Middle frontal gyrus (tissue), 1 donor: ENCODE measurements at regions not wholly inside any gene's neighbourhood (a gene's known extent, or its start where the extent isn't known, plus 50 kb on each side); places are given as distances from the start of the nearest gene placed in this dataset.

Experiments
- DNase-seq: peaks from one replicate; pipeline ENCODE4 v3.0.0-alpha.2; 2015; ENCODE audit warnings: low spot score; ENCODE audit errors: extremely low spot score

- DNase-seq = no peak
These were observed 60.0 kb downstream of the ING1 start for GRCh38 chr13:110773480-110773879.

GRCh38 chr13:110774051-110774450 lies 60.6 kb downstream of the ING1 start:
- DNase-seq = no peak

GRCh38 chr13:110774490-110774889 lies 61.0 kb downstream of the ING1 start:
- no peak for DNase-seq

DNA sequence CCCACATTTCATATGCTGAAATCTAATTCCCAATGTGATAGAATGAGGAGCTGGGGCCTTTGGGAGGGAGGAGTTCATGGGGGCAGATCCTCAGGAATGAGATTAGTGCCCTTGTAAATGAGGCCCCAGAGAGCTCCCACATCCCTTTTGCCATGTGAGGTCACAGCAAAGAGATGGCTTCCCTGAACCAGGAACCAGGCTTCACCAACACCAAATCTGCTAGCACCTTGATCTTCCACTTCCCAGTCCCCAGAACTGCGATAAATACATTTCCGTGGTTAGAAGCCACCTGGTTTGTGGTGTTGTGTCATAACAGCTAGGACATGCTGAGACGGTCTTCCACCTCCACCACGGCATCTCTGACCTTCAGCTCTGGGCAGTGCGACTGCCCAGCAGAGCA lies 62.1 kb downstream of the ING1 start:
- no peak for DNase-seq

GRCh38 chr13:110777251-110777820 lies 63.8 kb downstream of the ING1 start:
- DNase-seq = no peak

DNA sequence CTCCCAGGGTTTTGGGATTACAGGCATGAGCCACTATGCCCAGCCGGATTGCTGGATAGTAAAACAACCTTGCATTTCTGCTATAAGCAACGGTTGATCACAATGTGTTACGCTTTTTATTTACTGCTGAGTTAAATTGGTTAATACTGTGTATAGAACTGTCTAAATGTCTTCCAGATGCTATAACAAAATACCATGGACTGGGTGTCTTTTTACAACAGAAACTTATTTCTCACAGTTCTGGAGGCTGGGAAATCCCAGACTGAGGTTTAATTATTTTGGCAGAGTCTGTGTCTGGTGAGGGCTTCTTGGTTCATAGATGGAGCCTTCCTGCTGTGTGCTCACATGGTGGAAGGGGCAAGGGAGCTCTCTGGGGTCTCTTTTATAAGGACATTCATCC lies 65.5 kb downstream of the ING1 start:
- no peak for DNase-seq

DNA sequence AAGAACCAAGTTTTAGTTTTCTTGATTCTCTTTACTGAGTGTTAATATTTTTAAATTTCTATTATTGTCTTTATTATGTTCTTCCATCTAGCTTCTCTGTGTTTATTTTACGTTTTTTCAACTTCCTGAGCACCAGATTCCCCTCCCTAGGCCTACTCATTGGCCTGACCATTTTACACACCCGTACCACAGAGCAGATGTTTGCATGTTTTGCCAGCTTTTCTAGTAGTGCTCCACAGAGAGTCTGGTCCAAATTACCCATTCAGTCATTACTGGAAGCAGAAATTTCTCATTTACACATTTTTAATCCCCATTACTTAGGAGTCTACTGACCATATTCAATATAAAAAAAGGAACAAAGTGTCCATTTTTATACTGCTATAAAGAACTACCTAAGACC lies 66.9 kb downstream of the ING1 start:
- no peak for DNase-seq

DNA sequence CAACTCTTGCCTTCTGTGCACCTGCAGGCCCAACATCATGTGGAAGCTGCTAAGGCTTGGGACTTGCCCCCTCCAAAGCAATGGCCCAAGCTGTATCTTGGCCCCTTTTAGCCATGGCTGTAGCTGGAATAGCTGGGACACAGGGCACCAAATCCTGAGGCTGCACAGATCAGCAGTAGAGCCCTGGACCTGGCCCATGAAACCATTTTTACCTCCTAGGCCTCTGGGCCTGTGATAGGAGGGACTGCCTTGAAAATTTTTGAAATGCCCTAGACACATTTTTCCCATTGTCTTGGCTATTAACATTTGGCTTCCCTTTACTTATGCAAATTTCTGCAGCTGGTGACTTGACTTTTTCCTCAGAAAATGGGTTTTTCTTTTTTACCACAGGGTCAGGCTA lies 68.7 kb downstream of the ING1 start:
- no peak for DNase-seq

DNA sequence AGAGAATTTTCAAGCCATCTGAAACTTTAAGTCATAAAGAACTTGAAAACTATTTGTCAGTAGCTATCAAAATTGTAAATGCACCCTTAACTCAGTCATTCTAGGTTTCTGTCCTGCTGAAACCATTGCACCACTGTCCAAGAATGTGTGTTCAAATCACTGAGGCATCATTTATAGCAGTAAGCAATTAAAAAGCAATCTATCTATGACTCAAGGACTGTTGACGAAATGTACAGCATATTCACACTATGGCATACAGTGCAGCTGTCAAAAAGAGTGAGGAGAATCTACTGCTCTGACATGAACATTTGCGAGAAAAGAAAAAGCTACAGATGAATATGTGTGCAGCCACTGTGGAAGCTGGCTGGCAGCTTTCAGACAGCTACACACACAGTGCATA lies 71.2 kb downstream of the ING1 start:
- no peak for DNase-seq

DNA sequence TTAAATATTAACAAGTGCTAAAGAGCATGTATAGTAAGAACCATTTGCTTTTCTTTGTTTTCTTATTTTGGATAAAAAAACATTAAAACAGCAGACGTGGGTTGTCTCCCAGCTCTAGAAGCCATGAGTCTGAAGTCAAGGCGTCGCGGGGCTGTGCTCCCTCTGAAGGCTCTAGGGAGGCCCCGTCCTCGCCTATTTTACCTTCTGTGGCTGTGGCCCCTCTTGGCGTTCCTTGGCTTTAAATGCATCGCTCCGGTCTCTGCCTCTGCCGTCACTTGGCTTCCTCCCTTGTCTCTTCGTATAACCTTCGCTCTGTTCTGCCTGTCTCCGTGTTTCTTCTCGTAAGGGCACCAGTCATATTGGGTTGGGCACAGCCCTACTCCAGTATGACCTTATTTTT lies 75.3 kb downstream of the ING1 start:
- DNase-seq = no peak

- no peak for DNase-seq
These were observed 76.4 kb downstream of the ING1 start for GRCh38 chr13:110789871-110790270.

GRCh38 chr13:110790371-110790770 lies 76.9 kb downstream of the ING1 start:
- DNase-seq = no peak

DNA sequence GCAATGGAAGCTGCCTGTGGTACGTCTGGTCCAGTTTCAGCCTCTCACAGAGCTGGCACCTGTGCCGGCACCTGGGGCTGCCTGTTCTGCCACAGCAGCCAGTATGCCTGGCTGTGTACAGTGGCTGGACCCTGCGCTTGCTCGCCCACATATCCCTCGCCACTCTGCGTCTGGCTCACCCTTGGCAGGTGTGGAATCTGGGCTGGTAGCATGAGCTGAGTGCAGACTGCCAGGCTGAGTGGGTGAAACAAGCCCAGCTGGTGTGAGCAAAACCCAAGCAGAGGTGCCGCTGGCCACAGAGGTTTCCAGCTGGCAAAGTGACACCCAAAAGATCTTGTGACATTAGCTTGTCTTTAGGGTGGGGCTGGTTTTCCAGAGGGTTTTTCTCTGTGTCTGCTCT lies 80.7 kb downstream of the ING1 start:
- DNase-seq = no peak

DNA sequence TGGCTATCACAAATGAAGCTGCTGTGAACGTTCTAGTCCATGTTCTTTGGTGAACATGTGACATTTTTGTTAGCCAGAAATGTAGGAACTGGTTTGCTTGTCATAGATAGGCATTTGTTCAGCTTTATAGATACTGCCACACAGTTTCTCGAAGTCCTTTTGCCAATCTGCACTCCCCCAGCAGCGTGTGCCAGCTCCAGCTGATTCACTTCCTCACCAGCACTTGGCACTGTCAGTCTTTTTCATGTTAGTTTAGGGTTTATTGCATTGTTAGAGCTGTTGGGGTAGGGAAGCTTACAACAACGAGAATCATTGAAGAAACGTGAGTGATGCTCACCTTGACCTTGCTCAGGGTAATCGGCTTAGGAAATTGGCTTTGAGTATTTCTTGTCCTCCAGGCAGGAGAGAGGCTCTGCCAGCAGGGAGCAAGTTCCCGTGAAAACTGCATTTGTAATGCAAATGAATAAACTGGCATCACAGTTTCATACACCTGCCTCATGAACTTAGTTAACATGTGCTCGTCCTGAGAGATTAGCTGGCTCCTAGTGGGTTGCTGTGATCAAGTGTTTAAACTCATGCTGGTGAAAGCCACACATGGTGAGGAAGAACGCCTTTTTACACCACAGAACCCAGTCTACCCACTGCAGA lies 83.9 kb downstream of the ING1 start:
- no peak for DNase-seq

DNA sequence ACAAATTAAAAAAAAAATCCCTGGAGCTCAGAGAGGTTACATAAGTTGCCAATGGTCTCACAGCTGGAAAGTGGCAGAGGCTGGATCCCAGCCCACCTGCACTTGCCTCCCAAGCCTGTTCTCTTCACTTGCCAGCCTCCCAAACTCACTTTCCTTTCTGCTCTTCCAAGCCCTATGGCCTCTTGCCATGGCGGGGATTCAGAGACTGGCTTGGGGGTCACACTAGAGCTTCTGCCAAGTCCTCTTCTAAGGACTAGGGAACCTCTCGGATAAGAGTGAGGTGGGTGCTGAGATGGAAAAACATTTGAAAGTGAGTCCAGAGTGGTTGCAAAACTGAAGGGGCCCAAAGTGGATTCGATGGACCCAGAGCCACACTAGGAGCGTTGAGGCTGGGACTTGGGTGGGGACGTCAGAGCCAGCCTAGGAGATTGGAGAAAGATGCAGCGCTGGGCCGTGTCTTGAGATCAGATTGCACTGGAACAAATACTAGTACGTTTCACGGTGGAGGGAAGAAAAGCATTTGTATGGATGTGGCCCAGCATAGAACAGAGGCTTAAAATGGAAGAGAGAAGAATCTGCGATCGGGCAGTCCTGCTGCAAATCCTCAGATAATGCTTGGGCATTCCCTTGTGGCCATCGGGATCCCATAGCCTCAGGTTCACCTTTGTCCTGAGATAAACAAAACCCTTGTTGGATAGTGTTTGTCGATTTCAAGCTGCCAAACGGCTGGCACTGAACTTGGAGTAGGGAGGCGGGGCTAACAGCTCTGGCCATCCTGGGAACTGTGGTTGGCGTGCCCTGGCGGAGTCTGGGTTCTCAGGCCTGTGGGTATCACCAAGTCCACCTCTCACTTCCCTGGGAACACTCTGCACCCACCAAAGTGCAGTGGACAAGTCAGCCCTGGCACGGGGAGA lies 84.8 kb downstream of the ING1 start:
- no peak for DNase-seq

GRCh38 chr13:110799246-110800236 lies 86.0 kb downstream of the ING1 start:
- DNase-seq = no peak

GRCh38 chr13:110801044-110801443 lies 87.5 kb downstream of the ING1 start:
- DNase-seq = no peak

DNA sequence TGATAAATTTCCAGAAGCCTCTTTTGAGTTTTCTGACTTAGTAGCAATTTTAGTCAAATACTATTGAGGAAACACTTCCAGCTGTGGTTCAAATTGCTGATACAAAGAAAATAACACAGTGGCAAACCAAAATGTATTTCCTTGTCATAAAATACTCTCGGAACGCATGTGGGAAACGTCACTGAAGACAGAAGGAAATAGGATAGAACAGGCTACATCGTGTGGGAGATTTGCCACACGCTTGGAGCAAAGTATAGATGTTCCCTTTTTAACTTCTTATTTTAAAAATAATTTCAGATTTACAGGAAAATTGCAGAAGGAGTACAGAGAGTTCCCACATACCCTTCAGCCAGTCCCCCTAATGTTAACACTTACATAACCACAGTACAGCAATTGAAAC lies 88.8 kb downstream of the ING1 start:
- DNase-seq = no peak

DNA sequence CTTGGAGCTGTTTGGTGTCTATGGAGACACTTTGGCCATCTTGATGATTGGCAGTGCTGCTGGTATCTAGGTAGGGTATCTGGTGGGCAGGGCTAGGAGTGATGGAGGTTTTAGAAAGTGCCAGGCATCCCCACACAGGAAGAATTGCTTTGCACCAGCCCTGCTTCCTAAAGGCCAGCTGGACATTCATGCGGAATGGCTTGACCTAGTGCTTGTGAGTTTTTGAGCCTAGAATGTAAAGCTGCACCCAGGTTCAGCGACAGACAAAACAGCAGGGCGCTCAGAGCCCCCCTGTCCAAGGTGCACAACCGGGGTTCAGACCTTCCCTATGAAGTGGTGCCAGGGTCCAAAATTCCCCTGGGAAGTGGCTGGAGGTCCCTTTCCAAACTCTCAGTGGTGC lies 93.1 kb downstream of the ING1 start:
- DNase-seq = no peak

- no peak for DNase-seq
These were observed 94.0 kb downstream of the ING1 start for GRCh38 chr13:110807546-110807945.

DNA sequence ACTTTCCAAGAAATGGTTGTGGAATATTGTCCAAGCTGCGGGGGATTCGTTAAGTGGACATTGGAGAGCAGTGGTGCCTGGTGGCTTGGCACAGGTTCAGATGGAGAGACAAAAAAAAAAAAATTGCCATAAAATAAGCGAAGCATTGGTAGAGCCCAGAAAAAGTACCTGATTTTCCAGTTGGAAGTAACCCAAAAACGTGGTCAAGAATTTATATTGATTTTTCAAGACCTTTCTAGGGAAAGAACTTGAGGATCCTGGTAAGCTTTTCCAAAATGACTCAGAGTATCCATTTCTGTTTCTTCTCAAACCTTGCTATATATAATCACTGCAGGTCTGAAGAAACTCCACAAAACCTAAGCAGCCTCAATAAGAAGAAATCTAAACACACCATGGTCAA lies 94.6 kb downstream of the ING1 start:
- DNase-seq = no peak
